ENCODE measurements at regions not wholly inside any gene's neighbourhood (a gene's known extent, or its start where the extent isn't known, plus 50 kb on each side); places are given as distances from the start of the nearest gene placed in this dataset.
A peak's percentile ranks its signal among the peaks of the same experiment; 100 is the strongest.

DNA sequence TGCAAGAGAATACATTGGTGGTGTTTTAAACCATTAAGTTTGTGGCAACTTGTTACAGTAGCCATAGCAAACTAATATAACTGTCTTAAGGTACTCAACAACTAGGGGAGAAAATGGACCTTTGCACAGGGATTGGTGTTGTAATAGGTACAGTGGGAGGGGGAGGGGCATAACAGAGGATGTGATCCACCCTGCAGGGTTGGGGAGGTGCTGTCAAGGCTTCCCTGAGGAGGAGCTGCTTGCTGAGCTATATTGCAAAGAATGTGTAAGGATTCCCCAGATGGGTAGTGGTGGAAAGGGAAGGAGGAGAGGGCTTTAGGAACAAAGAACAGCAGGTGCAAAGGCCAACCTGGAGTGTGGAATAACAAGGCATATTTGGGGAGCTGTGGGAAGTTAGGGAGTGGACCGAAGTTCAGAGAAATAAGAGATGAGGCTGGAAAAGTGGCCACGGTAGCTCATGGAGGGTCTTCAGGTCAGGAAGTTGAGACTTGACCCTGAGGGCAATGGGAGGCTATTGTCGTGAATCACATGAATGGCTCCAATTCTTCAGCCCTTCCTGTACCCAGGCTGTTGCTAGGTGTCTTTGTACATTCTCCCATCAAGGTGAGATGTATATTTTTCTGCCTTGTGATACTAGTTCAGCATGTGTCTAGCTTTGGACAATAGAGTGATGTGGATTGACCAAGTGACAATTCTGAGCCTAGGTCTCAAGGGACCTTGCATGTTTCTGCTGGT lies 168.6 kb upstream of the CSF3R start:
- no peaks in the 10 kb centered on the region for H3K36me3 Mint-ChIP-seq
- H3K4me1 Mint-ChIP-seq: no peaks in the 10 kb centered on the region
- H3K27me3 Mint-ChIP-seq (ENCODE audit: low read depth): peaks cover 81% of the 10 kb centered on the region
- TF ChIP-seq, protein P1, sequence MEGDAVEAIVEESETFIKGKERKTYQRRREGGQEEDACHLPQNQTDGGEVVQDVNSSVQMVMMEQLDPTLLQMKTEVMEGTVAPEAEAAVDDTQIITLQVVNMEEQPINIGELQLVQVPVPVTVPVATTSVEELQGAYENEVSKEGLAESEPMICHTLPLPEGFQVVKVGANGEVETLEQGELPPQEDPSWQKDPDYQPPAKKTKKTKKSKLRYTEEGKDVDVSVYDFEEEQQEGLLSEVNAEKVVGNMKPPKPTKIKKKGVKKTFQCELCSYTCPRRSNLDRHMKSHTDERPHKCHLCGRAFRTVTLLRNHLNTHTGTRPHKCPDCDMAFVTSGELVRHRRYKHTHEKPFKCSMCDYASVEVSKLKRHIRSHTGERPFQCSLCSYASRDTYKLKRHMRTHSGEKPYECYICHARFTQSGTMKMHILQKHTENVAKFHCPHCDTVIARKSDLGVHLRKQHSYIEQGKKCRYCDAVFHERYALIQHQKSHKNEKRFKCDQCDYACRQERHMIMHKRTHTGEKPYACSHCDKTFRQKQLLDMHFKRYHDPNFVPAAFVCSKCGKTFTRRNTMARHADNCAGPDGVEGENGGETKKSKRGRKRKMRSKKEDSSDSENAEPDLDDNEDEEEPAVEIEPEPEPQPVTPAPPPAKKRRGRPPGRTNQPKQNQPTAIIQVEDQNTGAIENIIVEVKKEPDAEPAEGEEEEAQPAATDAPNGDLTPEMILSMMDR (IDR thresholded peaks at IDR 0.05; ENCODE audit: unreplicated experiment): no peak
- no peak overlapping the region for H3K27ac Mint-ChIP-seq
- DNase-seq (ENCODE audit: low spot score in 2 of 2, unreplicated experiment in 2 of 2): no peak
- H3K9me3 Mint-ChIP-seq: no peaks in the 10 kb centered on the region
- H3K4me3 Mint-ChIP-seq: no peak overlapping the region

DNA sequence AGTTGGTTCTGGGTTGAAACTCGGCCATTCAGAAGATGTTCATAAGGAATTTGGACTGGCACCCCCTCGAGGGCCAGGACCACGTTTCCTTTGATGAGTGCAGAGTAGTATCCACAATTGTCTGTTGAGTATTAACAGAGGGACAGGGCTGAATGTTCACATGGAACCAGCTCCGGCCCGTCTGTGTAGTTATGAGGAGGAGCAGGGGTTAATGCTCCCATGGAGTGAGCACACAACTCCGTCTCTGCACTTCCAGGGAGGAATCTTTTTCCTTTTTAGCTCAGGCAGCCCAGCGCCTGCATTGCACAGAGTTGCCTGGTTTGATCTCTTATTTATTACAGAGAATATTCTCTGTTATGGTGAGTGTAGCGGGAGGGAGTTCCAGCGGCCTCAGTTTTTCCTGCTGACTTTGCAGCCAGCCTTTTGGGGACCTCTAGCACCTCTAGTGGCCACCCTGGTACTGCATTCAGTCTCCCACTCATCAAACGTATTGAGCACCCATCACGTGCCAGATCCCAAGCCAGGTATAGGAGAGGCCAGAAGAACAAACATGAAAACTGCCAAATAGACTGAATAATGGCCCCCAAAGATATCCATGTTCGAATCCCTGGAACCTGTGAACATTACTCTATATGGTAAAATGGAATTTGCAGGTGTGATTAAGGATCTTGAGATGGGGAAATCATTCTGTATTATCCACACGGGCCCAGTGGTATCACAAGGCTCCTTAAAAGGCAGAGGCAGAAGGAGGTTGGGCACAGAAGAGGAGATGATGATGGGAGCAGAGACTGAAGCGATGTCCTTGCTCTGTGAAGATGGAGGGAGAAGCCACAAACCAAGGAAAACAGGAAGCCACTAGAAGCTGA lies 167.7 kb upstream of the CSF3R start:
- H3K27me3 Mint-ChIP-seq (ENCODE audit: low read depth): peaks cover 81% of the 10 kb centered on the region
- DNase-seq (ENCODE audit: low spot score in 2 of 2, unreplicated experiment in 2 of 2): peak; percentile 35 to 77
- H3K27ac Mint-ChIP-seq: no peak overlapping the region
- TF ChIP-seq, protein P1 (IDR thresholded peaks at IDR 0.05; ENCODE audit: unreplicated experiment): peak; percentile 83
- H3K36me3 Mint-ChIP-seq: no peaks in the 10 kb centered on the region
- no peaks in the 10 kb centered on the region for H3K4me1 Mint-ChIP-seq
- H3K9me3 Mint-ChIP-seq: no peaks in the 10 kb centered on the region
- H3K4me3 Mint-ChIP-seq: no peak overlapping the region

DNA sequence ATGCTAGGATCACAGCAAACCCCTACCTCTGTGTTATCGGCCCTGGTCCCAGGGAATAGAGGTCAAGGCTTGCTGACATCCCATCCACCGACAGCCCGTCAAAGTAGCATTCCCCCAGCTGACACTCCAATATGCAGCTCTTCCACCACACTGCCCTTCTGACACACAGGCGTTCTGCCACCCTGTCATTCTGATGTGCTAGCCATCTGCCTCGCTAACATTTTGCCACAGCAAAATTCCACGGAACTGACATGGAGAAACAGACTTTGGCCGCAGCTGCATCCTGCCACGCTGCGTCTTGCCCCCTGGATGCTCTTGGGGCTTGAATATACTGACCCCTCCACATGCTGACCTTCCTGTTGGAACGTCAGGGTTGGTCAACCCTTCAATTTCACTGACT lies 163.2 kb upstream of the CSF3R start:
- Mint-ChIP-seq H3K4me3 (no peak overlapping the region), H3K27me3 (ENCODE audit: low read depth) (peaks cover 54% of the 10 kb centered on the region), H3K4me1 (no peaks in the 10 kb centered on the region), H3K9me3 (no peaks in the 10 kb centered on the region), H3K27ac (no peak overlapping the region), H3K36me3 (no peaks in the 10 kb centered on the region)
- TF ChIP-seq, protein P1 (IDR thresholded peaks at IDR 0.05; ENCODE audit: unreplicated experiment): no peak
- no peak for DNase-seq (ENCODE audit: low spot score in 2 of 2, unreplicated experiment in 2 of 2)

DNA sequence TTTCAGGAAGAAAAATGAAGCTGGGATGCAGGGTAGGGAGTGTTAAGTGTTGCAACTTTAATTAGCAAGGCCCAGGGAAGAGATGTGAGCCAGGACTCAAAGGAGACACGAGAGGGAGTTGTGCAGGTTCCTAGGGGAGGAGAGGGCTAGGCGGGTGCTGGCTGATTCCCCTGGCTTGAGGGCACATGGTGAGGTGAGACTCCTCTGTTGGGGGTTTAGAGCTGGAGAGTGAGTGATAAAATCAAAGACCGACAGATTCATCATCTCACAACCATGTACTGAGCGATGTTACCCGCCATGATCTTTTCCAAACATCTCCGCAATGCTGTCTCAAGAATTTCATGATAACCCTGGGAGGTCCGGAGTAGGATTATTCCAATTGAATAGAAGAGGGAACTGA lies 161.8 kb upstream of the CSF3R start:
- TF ChIP-seq, protein P1 (IDR thresholded peaks at IDR 0.05; ENCODE audit: unreplicated experiment): no peak
- no peaks in the 10 kb centered on the region for H3K36me3 Mint-ChIP-seq
- H3K4me3 Mint-ChIP-seq: no peak overlapping the region
- no peak for DNase-seq (ENCODE audit: low spot score in 2 of 2, unreplicated experiment in 2 of 2)
- no peaks in the 10 kb centered on the region for H3K4me1 Mint-ChIP-seq
- H3K9me3 Mint-ChIP-seq: no peaks in the 10 kb centered on the region
- no peak overlapping the region for H3K27ac Mint-ChIP-seq
- peaks cover 45% of the 10 kb centered on the region for H3K27me3 Mint-ChIP-seq (ENCODE audit: low read depth)

- peaks cover 50% of the 10 kb centered on the region for H3K27me3 Mint-ChIP-seq (ENCODE audit: low read depth)
- no peak overlapping the region for H3K27ac Mint-ChIP-seq
- TF ChIP-seq, protein P1 (IDR thresholded peaks at IDR 0.05; ENCODE audit: unreplicated experiment): no peak
- DNase-seq (ENCODE audit: low spot score in 2 of 2, unreplicated experiment in 2 of 2): no peak
- no peak overlapping the region for H3K4me3 Mint-ChIP-seq
- H3K4me1 Mint-ChIP-seq: no peaks in the 10 kb centered on the region
- no peaks in the 10 kb centered on the region for H3K36me3 Mint-ChIP-seq
- no peaks in the 10 kb centered on the region for H3K9me3 Mint-ChIP-seq
Observed at GRCh38 chr1:36643371-36644270, 160.9 kb upstream of the CSF3R start.
